Progenitor cell of endocrine pancreas (in vitro differentiated cells): ENCODE measurements at regions not wholly inside any gene's neighbourhood (a gene's known extent, or its start where the extent isn't known, plus 50 kb on each side); places are given as distances from the start of the nearest gene placed in this dataset.

Experiments used
- DNase-seq: peaks from one replicate; pipeline ENCODE4 v3.0.0; 2021; ENCODE audit warnings: low spot score; ENCODE audit not compliant: unreplicated experiment
- H3K27ac Mint-ChIP-seq: 2 replicates; pipeline ENCODE4 v1.8.0; 2021; ENCODE audit warnings: mild to moderate bottlenecking, moderate library complexity, mixed read lengths
- H3K27me3 Mint-ChIP-seq: 2 replicates; pipeline ENCODE4 v1.8.0; 2021; ENCODE audit warnings: mixed read lengths
- H3K36me3 Mint-ChIP-seq: 2 replicates; pipeline ENCODE4 v1.8.0; 2022; ENCODE audit warnings: mixed read lengths; ENCODE audit not compliant: insufficient read depth
- H3K4me1 Mint-ChIP-seq: 2 replicates; pipeline ENCODE4 v1.8.0; 2021; ENCODE audit warnings: low read depth, mixed read lengths
- H3K4me3 Mint-ChIP-seq: 2 replicates; pipeline ENCODE4 v1.8.0; 2021; ENCODE audit warnings: low read depth, mild to moderate bottlenecking, moderate library complexity, mixed read lengths
- H3K9me3 Mint-ChIP-seq: 2 replicates; pipeline ENCODE4 v1.8.0; 2021; ENCODE audit warnings: low read depth, mixed read lengths
- CTCF ChIP-seq: fragments of 200-600 bp; sonication (generic); IDR thresholded peaks from one replicate; pipeline ENCODE4 v1.5.0; 2021; ENCODE audit warnings: antibody characterized with exemption, mild to moderate bottlenecking; ENCODE audit not compliant: unreplicated experiment

- DNase-seq, result no peak
- H3K4me3 Mint-ChIP-seq, result no peak overlapping the region
- H3K4me1 Mint-ChIP-seq, result no peaks in the 10 kb centered on the region
- no peak overlapping the region for H3K27ac Mint-ChIP-seq
- H3K9me3 Mint-ChIP-seq, result peaks cover 11% of the 10 kb centered on the region
- peaks cover 1% of the 10 kb centered on the region for H3K36me3 Mint-ChIP-seq
- no peaks in the 10 kb centered on the region for H3K27me3 Mint-ChIP-seq
- no peak for TF ChIP-seq CTCF
These were observed 103.7 kb upstream of the KLF3 start for GRCh38 chr4:38560340-38560739.

GRCh38 chr4:38560768-38561558 is 103.0 kb upstream of the KLF3 start:
- H3K27me3 Mint-ChIP-seq, result no peaks in the 10 kb centered on the region
- no peak overlapping the region for H3K27ac Mint-ChIP-seq

GRCh38 chr4:38562751-38563198 is 101.2 kb upstream of the KLF3 start:
- TF ChIP-seq CTCF, result no peak
- H3K36me3 Mint-ChIP-seq, result no peaks in the 10 kb centered on the region
- H3K9me3 Mint-ChIP-seq, result no peaks in the 10 kb centered on the region
- H3K27ac Mint-ChIP-seq, result no peak overlapping the region
- no peak overlapping the region for H3K4me3 Mint-ChIP-seq
- no peak for DNase-seq
- H3K27me3 Mint-ChIP-seq, result no peaks in the 10 kb centered on the region
- H3K4me1 Mint-ChIP-seq, result peaks cover 8% of the 10 kb centered on the region

More at GRCh38 chr4:38560768-38561558, 103.0 kb upstream of the KLF3 start:
- Mint-ChIP-seq H3K9me3 (peaks cover 4% of the 10 kb centered on the region), H3K4me3 (no peak overlapping the region), H3K4me1 (peaks cover 4% of the 10 kb centered on the region), H3K36me3 (peaks cover under 1% of the 10 kb centered on the region)
- no peak for TF ChIP-seq CTCF
- DNase-seq, result no peak

- TF ChIP-seq CTCF, result no peak
- H3K4me1 Mint-ChIP-seq, result peaks cover 8% of the 10 kb centered on the region
- DNase-seq, result no peak
- no peaks in the 10 kb centered on the region for H3K36me3 Mint-ChIP-seq
- H3K27ac Mint-ChIP-seq, result no peak overlapping the region
- H3K27me3 Mint-ChIP-seq, result no peaks in the 10 kb centered on the region
- H3K4me3 Mint-ChIP-seq, result no peak overlapping the region
- H3K9me3 Mint-ChIP-seq, result no peaks in the 10 kb centered on the region
These were observed 100.1 kb upstream of the KLF3 start for GRCh38 chr4:38563707-38564495.

- no peak overlapping the region for H3K4me3 Mint-ChIP-seq
- H3K36me3 Mint-ChIP-seq, result no peaks in the 10 kb centered on the region
- no peaks in the 10 kb centered on the region for H3K27me3 Mint-ChIP-seq
- H3K27ac Mint-ChIP-seq, result no peak overlapping the region
- peaks cover 8% of the 10 kb centered on the region for H3K4me1 Mint-ChIP-seq
- TF ChIP-seq CTCF, result no peak
- no peak for DNase-seq
- peaks cover 4% of the 10 kb centered on the region for H3K9me3 Mint-ChIP-seq
These were observed 98.5 kb upstream of the KLF3 start for GRCh38 chr4:38565271-38566199.
